ENCODE measurements at regions not wholly inside any gene's neighbourhood (a gene's known extent, or its start where the extent isn't known, plus 50 kb on each side); places are given as distances from the start of the nearest gene placed in this dataset.

DNA sequence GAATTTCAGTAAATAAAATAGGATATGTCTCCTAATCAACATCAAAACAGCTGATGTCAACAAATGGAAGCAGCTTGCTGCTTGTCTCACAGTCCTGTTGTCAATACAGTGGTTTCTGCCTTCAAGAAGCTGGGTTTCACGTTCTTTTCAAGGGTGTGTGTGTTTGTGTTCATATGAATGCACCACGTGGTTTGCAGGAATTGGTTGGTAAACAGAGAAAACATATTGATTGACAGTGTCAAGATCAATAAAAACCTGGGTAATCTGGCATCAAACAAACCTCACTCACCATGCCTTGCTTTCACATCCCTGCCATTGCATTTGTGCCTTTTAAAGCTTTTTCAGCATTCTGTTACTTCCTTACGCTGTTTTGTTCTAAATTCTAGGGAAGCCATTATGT is 585.7 kb upstream of the CA10 start:
- TF ChIP-seq, protein P1, sequence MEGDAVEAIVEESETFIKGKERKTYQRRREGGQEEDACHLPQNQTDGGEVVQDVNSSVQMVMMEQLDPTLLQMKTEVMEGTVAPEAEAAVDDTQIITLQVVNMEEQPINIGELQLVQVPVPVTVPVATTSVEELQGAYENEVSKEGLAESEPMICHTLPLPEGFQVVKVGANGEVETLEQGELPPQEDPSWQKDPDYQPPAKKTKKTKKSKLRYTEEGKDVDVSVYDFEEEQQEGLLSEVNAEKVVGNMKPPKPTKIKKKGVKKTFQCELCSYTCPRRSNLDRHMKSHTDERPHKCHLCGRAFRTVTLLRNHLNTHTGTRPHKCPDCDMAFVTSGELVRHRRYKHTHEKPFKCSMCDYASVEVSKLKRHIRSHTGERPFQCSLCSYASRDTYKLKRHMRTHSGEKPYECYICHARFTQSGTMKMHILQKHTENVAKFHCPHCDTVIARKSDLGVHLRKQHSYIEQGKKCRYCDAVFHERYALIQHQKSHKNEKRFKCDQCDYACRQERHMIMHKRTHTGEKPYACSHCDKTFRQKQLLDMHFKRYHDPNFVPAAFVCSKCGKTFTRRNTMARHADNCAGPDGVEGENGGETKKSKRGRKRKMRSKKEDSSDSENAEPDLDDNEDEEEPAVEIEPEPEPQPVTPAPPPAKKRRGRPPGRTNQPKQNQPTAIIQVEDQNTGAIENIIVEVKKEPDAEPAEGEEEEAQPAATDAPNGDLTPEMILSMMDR (IDR thresholded peaks at IDR 0.05) = no peak
- no peak for TF ChIP-seq POLR2A (IDR thresholded peaks at IDR 0.05)

All from thyroid gland (tissue), 4 donors.